Urinary bladder (tissue), 3 donors: ENCODE measurements at regions not wholly inside any gene's neighbourhood (a gene's known extent, or its start where the extent isn't known, plus 50 kb on each side); places are given as distances from the start of the nearest gene placed in this dataset.
"Not testable (repeated sequence)": the region's sequence is repeated elsewhere in the genome, so short reads cannot be mapped to it uniquely, and the experiment has no call there.

ENCODE experiments used
- DNase-seq: peaks from one replicate; pipeline ENCODE4 v3.0.0-alpha.2; 2015; ENCODE audit errors: extremely low spot score
- H3K27ac ChIP-seq: one replicate; pipeline ENCODE4 v1.5.1; 2013; ENCODE audit warnings: low read depth, mild to moderate bottlenecking, moderate library complexity
- H3K36me3 ChIP-seq: one replicate; pipeline ENCODE4 v1.6.1; 2013; ENCODE audit warnings: mild to moderate bottlenecking, moderate library complexity; ENCODE audit not compliant: insufficient read depth
- H3K4me1 ChIP-seq: one replicate; pipeline ENCODE4 v1.6.1; 2013; ENCODE audit warnings: mild to moderate bottlenecking, moderate library complexity; ENCODE audit not compliant: insufficient read depth
- H3K4me3 ChIP-seq: one replicate; pipeline ENCODE4 v1.5.1; 2013; ENCODE audit warnings: low read depth, low read length
- WGBS: extraction: QIAGEN DNeasy Blood & Tissue Kit; methylation state at CpG from one replicate; pipeline ENCODE4 v1.1.7; 2013; 5-methylcytosine and 5-hydroxymethylcytosine counted together
- donor health status: healthy with polysubstance abuse.
- donor health status: healthy.

GRCh38 chr14:46147452-46147851 is 504.1 kb downstream of the RPL10L start:
- H3K27ac ChIP-seq = no peak overlapping the region
- no peak overlapping the region for H3K4me3 ChIP-seq
- no peaks in the 10 kb centered on the region for H3K4me1 ChIP-seq
- DNase-seq = no peak
- no peaks in the 10 kb centered on the region for H3K36me3 ChIP-seq

- WGBS = 64% methylated on average over 1 of the region's 1 CpG
- H3K4me1 ChIP-seq = no peaks in the 10 kb centered on the region
- no peak overlapping the region for H3K27ac ChIP-seq
- no peaks in the 10 kb centered on the region for H3K36me3 ChIP-seq
- no peak for DNase-seq
- H3K4me3 ChIP-seq = no peak overlapping the region
These were observed 504.6 kb downstream of the RPL10L start for GRCh38 chr14:46147024-46147423.

DNA sequence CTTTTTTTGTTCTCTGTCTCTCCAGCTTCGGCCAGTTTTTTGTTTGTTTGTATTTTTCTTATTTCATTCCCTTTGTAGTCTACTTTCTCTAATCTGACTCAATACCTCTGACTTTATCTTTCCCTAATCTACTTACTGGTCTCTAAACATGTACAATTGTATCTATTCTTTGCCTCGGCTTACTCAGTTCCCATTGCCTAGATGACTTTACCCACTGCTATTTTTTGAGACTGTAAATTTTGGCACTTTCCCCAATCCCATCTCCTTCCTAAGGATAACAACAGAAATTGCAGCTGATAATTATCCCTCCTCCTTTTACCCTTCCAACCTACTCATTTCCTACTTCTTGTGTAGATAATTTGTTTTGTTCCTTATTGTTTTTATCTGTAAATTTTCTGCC is 511.1 kb downstream of the RPL10L start:
- Histone ChIP-seq H3K27ac (no peak overlapping the region), H3K4me1 (no peaks in the 10 kb centered on the region), H3K36me3 (no peaks in the 10 kb centered on the region), H3K4me3 (no peak overlapping the region)
- no peak for DNase-seq
- 71% methylated on average over 2 of the region's 2 CpGs for WGBS

DNA sequence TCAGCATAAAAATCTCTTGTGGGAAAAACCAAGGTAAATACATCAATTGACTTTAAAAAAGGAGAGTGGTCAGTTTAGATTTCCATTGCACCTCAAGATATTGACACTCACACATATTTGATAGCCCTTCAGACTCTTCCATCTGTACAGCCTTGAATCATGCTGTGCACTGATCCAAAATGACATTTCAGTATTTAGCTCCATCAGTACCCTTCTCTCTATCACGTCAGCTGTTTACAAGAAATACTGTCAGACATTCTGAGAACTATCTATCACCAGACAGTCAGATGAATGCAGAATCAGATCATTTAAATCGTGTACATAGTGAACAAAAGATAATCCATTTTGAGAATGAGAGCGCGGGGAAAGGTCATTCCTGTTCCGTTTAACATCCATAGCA is 511.9 kb downstream of the RPL10L start:
- 74% methylated on average over 5 of the region's 5 CpGs for WGBS

GRCh38 chr14:46137786-46138185 is 513.8 kb downstream of the RPL10L start:
- Histone ChIP-seq H3K4me1 (no peaks in the 10 kb centered on the region), H3K36me3 (no peaks in the 10 kb centered on the region), H3K4me3 (no peak overlapping the region), H3K27ac (no peak overlapping the region)
- no peak for DNase-seq

More for the DNA sequence above, 511.9 kb downstream of the RPL10L start:
- Histone ChIP-seq H3K36me3 (no peaks in the 10 kb centered on the region), H3K4me1 (no peaks in the 10 kb centered on the region), H3K27ac (no peak overlapping the region), H3K4me3 (no peak overlapping the region)
- no peak for DNase-seq

GRCh38 chr14:46136456-46136855 is 515.1 kb downstream of the RPL10L start:
- no peaks in the 10 kb centered on the region for H3K4me1 ChIP-seq
- no peak for DNase-seq
- H3K36me3 ChIP-seq = no peaks in the 10 kb centered on the region
- no peak overlapping the region for H3K4me3 ChIP-seq
- H3K27ac ChIP-seq = no peak overlapping the region
- 76% methylated on average over 1 of the region's 1 CpG for WGBS

DNA sequence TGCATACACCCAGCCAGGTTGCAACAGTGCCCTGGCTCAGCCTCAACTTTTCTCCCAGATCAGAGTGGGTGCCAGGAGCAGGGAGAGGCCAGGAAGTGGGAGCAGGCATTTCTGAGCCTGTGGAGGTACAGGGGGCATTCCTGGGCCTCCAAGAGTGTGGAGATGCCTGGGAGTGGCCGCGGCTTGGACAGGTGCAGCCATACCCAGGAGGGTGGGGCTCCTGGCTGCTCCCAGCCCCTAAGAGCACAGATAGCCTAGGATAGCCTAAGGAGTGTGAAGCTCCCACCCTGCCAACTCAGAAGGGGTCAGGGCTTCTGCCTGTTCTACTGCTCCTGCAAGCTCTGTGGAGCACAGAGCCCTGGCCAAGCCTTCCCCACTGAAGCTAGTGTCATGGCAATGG is 543.4 kb downstream of the RPL10L start:
- 96% methylated on average over 2 of the region's 2 CpGs for WGBS

GRCh38 chr14:46100901-46101300 is 550.7 kb downstream of the RPL10L start:
- not testable (repeated sequence) for H3K36me3 ChIP-seq, H3K4me3 ChIP-seq, H3K4me1 ChIP-seq, H3K27ac ChIP-seq, DNase-seq
- 90% methylated on average over 8 of the region's 8 CpGs for WGBS

More for the DNA sequence above, 543.4 kb downstream of the RPL10L start:
- no peak overlapping the region for H3K27ac ChIP-seq
- no peak overlapping the region for H3K4me3 ChIP-seq
- no peaks in the 10 kb centered on the region for H3K36me3 ChIP-seq
- H3K4me1 ChIP-seq = no peaks in the 10 kb centered on the region
- no peak for DNase-seq

DNA sequence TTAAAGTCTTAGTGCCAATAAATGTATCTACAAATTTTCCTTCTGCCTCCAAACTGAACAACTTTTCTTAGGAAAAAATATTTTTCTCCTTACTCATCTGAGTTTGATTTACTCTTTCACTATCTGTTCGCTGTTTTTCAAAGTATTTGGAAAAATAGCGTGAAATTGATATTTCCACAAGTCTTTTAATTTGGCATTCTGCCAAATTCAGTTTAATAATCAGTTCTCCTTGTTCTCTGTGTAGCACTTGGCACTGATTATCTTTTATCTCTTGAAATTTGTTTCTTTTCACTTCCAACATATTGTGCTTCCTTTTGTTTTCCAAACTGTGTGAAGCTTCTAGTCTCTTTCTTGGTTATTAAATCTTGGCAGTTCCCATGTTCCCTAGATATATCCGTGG is 559.8 kb downstream of the RPL10L start:
- Histone ChIP-seq H3K36me3 (no peaks in the 10 kb centered on the region), H3K27ac (no peak overlapping the region), H3K4me3 (no peak overlapping the region), H3K4me1 (no peaks in the 10 kb centered on the region)
- no peak for DNase-seq
- WGBS = 41% methylated on average over 3 of the region's 3 CpGs

GRCh38 chr14:46087604-46088003 is 564.0 kb downstream of the RPL10L start:
- no peak overlapping the region for H3K27ac ChIP-seq
- no peak for DNase-seq
- H3K4me3 ChIP-seq = no peak overlapping the region
- 73% methylated on average over 2 of the region's 2 CpGs for WGBS
- no peaks in the 10 kb centered on the region for H3K4me1 ChIP-seq
- H3K36me3 ChIP-seq = no peaks in the 10 kb centered on the region

- H3K4me1 ChIP-seq = no peaks in the 10 kb centered on the region
- DNase-seq = no peak
- H3K27ac ChIP-seq = no peak overlapping the region
- H3K36me3 ChIP-seq = no peaks in the 10 kb centered on the region
- H3K4me3 ChIP-seq = no peak overlapping the region
- 78% methylated on average over 2 of the region's 2 CpGs for WGBS
These were observed 577.5 kb downstream of the RPL10L start for GRCh38 chr14:46074061-46074460.

DNA sequence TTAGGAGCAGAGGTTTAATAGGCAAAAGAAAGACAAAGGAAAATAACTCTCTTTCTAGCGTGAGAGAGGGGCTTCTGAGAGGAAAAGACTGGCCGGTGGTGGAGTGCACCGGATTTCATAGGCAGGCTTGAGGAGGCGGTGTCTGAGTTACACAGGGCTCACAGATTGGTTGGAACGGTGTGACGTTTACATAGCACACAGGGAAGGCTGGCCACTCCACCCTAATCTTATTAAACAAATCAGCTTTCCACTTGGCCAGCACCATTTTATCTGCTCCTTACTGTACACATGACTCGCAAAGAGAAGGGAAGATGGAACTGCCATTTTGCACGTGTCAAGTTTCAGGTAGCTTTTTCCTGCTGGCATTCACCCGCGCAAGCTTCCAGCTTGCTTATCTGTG is 587.7 kb downstream of the RPL10L start:
- 49% methylated on average over 10 of the region's 10 CpGs for WGBS
- Histone ChIP-seq H3K4me3 (no peak overlapping the region), H3K27ac (no peak overlapping the region), H3K36me3 (no peaks in the 10 kb centered on the region), H3K4me1 (no peaks in the 10 kb centered on the region)
- no peak for DNase-seq

GRCh38 chr14:46058964-46059563 is 592.5 kb downstream of the RPL10L start:
- Histone ChIP-seq H3K27ac (no peak overlapping the region), H3K4me3 (no peak overlapping the region), H3K4me1 (no peaks in the 10 kb centered on the region), H3K36me3 (no peaks in the 10 kb centered on the region)
- 49% methylated on average over 4 of the region's 4 CpGs for WGBS
- DNase-seq = no peak

- H3K36me3 ChIP-seq = no peaks in the 10 kb centered on the region
- DNase-seq = no peak
- no peak overlapping the region for H3K27ac ChIP-seq
- no peaks in the 10 kb centered on the region for H3K4me1 ChIP-seq
- no peak overlapping the region for H3K4me3 ChIP-seq
These were observed 593.8 kb downstream of the RPL10L start for GRCh38 chr14:46057799-46058198.

DNA sequence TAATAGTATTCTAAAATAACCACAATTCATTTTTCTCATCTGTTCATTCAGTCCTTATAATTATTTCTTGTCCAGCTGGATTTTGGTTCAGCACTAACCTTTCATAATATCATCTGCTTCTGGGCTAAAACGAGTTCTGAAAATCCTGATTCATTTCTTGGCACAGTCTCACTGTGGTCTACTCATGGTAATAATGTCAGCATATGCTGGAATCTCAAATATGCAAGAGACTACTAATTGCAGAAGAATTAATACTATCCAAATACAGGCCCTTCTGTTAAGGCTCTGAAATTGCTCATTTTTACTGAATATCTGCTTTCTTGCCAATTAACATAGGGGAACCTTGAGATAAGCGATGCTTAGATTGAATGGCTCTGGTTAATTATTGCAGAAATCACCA is 597.1 kb downstream of the RPL10L start:
- no peaks in the 10 kb centered on the region for H3K4me1 ChIP-seq
- DNase-seq = no peak
- H3K36me3 ChIP-seq = no peaks in the 10 kb centered on the region
- 50% methylated on average over 2 of the region's 2 CpGs for WGBS
- H3K4me3 ChIP-seq = no peak overlapping the region
- H3K27ac ChIP-seq = no peak overlapping the region
